T-helper 2 cell (primary cell): ENCODE measurements at regions not wholly inside any gene's neighbourhood (a gene's known extent, or its start where the extent isn't known, plus 50 kb on each side); places are given as distances from the start of the nearest gene placed in this dataset.
"Not testable (repeated sequence)": the region's sequence is repeated elsewhere in the genome, so short reads cannot be mapped to it uniquely, and the experiment has no call there.

ENCODE experiments used
- DNase-seq, 5 experiments: peaks; one replicate each; pipeline versions ENCODE4 v3.0.0 to v3.0.0-alpha.2; 2012 to 2022

DNA sequence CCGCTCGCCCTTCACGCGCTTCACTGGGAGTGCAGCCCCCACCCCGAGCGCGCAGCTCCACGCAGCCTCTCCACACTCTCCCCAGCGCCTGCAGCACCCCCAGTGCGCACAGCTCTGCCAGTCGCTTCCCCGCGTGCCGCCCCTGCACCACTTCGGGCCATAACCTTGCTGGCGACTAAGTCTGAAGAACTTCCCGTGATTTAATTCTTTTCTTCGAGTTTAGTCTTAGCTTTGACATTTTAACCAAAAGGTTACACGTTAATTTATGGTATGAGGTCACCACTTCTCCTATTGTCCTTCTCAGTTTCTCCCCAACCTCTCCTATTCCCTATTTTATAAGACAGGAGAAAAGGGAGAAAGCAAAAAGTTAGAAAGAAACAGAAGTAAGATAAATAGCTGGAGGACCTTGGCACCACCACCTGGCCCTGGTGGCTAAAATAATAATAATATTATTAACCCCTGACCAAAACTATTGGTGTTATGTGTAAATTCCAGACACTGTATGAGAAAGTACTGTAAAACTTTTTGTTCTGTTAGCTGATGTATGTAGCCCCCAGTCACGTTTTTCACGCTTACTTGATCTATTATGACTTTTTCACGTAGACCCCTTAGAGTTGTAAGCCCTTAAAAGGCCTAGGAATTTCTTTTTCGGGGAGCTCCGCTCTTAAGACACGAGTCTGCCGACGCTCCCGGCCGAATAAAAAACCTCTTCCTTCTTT lies 129.2 kb downstream of the KBTBD2 start:
- not testable (repeated sequence) for DNase-seq

GRCh38 chr7:32761451-32762205 lies 129.9 kb downstream of the KBTBD2 start:
- DNase-seq: no peak

DNA sequence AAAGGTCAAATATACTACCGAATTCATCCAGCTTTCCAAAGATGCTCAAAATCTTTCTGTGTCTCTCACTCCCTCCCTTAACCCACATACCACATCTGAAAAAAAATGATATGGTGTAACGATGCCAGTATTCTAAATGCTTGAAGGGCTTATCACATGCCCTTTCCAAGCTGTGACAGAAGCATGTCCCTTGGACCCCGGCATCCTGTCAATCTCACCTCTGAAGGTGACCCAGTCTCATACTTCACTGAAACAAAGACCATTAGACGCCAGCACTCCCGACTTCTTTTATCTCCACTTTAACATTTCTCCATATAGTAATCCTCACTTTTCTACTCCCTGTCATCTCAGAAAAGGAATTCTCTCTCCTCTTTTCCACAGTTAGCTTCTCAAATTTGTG lies 130.8 kb downstream of the KBTBD2 start:
- DNase-seq: not testable (repeated sequence)

GRCh38 chr7:32759859-32760258 lies 131.7 kb downstream of the KBTBD2 start:
- not testable (repeated sequence) for DNase-seq

DNA sequence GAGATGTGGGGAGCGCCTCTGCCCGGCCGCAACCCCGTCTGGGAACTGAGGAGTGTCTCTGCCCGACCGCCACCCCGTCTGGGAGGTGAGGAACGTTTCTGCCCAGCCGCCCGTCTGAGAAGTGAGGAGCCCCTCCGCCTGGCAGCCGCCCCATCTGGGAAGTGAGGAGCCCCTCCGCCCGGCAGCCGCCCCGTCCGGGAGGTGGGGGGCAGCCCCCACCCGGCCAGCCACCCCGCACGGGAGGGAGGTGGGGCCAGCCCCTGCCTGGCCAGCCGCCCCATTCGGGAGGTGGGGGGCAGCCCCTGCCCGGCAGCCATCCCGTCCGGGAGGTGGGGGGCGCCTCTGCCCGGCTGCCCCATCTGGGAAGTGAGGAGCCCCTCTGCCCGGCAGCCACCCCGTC lies 137.7 kb downstream of the KBTBD2 start:
- DNase-seq: not testable (repeated sequence)

- DNase-seq: not testable (repeated sequence)
Measured at GRCh38 chr7:32748337-32748736, 143.2 kb downstream of the KBTBD2 start.

DNA sequence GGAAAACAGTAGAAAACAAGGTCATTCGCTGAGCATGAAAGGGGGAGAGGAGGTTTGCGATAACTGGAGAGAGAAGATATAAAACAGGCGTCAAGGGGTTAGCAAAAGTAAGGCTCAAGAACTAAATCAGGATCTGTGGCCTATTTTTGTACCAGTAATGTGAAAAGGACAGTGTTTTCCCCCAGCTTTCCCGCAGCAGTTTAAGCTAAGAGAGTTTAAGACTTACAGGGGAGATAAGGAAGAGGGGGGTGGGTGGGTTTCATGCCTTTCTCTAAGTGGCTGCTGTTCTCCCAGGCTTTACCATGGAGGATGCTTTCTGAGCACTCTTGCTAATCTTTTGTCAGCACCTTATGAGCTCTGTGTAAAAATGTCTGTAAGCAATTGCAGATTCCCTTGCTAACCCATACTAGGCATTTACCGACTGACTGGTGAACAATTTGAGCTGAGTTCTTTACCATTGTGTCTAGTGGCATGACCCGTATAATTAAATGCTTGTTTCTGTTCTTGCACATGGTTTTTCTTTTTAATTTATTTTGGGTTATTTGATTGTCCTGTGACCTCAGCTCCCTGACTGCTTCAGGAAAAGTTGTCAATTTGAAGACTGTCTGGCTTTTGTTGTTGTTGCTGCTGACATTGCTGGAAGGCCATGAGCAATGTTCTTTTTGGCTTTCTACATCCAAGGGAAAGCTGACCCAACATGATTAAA lies 144.0 kb downstream of the KBTBD2 start:
- DNase-seq: not testable (repeated sequence)

DNA sequence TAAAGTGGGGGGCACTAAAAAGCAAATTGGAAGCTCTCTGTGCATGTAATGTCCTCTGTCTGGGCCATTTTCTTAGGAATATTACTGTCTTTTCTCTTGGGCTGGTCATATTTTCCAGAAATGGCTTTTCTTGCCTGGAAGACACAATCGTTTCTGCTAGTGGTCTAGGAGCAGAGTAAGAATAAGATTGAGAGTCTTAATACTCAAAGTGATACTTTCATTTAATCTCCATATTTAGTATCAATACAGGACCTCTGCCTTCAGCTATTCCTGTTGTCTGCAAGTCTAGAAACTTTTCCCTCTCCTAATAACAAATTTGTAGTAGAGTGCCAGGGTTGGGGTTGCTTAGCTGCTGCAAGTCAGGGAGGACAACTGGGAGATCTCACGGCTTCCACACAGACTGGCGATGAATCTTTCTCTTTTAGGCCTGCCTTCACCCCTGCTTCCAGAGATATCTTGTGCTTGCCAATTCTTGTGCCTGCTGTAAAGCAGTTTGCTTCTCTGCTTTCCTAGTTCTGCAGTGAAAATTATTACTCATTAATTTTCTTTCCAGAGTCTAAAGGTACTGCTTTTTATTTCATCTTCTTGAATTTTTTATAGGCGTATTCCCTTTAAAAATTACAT lies 149.6 kb downstream of the KBTBD2 start:
- DNase-seq: not testable (repeated sequence)

DNA sequence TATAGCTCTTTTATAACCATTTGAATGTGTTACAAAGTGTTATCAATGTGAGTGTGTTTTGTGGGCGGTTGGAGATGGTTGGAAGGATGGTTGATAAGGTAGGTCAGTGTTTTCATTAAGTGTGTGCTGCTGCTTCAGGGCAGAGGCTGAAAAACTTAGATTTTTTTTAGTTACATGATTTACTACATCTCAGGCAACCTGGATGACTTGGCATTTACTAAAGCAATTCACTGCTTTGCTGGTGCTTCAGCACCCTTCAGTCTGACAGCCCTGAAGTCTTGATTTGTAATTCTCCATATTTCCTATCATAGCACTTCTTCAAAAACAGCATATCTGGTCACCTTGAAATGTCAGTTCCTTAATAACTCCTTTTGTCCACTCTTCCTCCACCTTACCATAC lies 151.8 kb downstream of the KBTBD2 start:
- DNase-seq: not testable (repeated sequence)

DNA sequence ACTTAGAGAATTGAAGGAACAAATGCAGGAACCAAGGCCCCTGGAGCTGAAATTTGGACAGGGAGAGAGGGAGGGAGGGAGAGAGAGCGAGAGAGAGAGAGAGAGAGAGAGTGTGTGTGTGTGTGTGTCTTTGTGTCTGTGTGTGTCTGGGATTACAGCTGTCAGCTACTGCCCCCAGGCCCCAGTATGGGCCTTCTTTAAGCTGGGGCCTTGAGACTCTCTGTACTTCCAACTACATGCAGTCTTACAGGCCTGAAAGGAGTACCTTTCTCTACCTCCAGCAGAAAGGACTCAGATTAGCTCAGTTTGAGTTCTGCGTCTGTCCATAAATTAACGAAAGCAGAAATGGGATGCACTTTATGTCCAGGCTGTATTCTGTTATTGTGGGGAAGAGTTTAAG lies 153.2 kb downstream of the KBTBD2 start:
- not testable (repeated sequence) for DNase-seq

DNA sequence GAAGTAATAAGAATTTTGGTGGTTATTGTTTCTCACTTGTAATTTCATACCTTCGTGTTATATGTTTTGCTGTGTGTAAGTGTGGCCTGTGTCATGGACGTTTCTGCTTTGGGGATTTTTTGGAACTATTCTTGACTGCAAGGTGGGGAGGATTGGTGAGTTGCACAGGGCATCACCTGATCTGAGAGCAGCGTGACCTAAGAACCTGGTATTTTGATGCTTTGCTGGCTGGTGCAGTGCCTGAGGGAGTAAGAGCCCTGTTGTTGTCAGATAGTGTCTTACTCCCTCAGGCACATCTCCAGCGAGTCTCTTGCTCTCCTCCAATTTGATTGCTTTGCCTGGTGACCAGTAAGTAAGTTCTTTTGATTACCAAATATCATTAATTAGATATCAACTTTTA lies 158.8 kb downstream of the KBTBD2 start:
- not testable (repeated sequence) for DNase-seq

GRCh38 chr7:32729335-32729675 lies 162.3 kb downstream of the KBTBD2 start:
- DNase-seq: not testable (repeated sequence)

- peak in 3 of 5 experiments; percentile 12 to 44 (median 18) for DNase-seq
Measured at GRCh38 chr7:32728412-32729334, 162.9 kb downstream of the KBTBD2 start.

GRCh38 chr7:32727483-32728411 lies 163.8 kb downstream of the KBTBD2 start:
- DNase-seq: peak in 3 of 5 experiments; percentile 5 to 49 (median 29)

GRCh38 chr7:32722837-32723236 lies 168.7 kb downstream of the KBTBD2 start:
- not testable (repeated sequence) for DNase-seq

GRCh38 chr7:32694182-32694581 lies 197.4 kb downstream of the KBTBD2 start:
- no peak for DNase-seq

DNA sequence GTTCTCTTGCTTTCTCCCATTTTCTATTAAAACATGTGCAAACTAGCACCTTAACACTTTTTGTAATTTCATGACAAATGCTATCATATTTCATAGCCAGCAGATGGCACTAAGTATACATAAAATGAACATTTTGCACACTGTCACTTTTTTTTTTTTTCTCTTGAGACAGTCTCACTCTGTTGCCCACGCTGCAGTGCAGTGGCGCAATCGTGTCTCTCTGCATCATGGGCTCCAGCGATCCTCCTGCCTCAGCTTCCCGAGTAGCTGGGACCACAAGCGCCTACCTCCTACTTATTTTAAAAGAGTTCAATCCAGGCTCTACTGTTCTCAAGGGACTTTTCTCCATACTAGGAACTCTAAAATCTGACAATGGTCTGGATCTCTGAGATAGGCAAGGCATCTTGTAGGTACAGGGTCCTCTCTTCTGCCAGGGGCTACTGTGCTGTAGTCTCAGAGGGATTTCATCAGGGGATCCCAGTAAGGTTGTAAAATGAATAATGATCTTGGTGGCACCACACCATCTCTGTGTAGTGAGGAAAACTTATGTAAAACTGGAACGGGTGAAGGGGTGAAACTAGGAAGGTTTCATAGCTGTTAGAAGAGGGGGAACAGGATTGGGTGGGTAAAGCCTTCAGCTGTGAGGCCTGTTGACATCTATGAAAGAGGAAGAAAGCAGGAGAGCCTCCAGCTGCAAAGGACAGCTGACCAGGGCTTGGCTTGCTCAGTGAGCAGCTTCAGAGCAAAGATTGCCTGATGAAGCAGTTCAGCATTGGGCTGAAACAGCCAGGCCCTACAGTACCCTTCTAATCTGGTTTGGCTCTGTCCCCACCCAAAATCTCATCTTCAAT lies 196.9 kb downstream of the AVL9 start:
- peak in 1 of 5 experiments; percentile 17 for DNase-seq

DNA sequence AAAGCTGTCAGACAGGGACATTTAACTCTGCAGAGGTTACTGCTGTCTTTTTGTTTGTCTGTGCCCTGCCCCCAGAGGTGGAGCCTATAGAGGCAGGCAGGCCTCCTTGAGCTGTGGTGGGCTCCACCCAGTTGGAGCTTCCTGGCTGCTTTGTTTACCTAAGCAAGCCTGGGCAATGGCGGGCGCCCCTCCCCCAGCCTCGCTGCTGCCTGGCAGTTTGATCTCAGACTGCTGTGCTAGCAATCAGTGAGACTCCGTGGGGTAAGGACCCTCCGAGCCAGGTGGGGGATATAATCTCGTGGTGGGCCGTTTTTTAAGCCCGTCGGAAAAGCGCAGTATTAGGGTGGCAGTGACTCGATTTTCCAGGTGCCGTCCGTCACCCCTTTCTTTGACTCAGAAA lies 192.8 kb downstream of the AVL9 start:
- DNase-seq: not testable (repeated sequence)

DNA sequence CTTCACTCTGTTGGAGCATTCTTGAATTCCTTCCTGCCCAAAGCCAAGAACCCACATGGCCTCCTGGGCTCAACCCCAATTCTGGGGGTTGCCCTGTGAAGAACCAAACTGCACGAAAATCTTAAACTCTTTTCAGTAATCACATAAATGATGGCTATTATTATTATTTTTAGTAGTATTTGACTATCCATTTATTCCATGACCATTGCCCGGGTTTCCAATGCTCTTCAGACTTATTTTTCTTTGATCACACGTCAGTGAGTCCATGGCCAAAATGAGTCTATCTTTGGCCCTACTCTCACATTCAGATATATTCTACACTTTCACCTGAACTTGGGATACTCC lies 185.9 kb downstream of the AVL9 start:
- DNase-seq: no peak
